Activated naive CD8-positive, alpha-beta T cell treated with anti-CD3 and anti-CD28 coated beads, Interleukin-2, amount 50 U/mL, for 24 hours (primary cell): ENCODE measurements at regions not wholly inside any gene's neighbourhood (a gene's known extent, or its start where the extent isn't known, plus 50 kb on each side); places are given as distances from the start of the nearest gene placed in this dataset.
"Not testable (repeated sequence)": the region's sequence is repeated elsewhere in the genome, so short reads cannot be mapped to it uniquely, and the experiment has no call there.

Experiments used
- ATAC-seq: fragments of 150-1000 bp; cut with Tn5 transposase; one replicate; pipeline ENCODE4 v1.10.0; 2021
- DNase-seq: peaks from one replicate; pipeline ENCODE4 v3.0.0; 2021
- H3K27ac Mint-ChIP-seq: one replicate; pipeline ENCODE4 v1.8.0; 2021; ENCODE audit warnings: mild to moderate bottlenecking, mixed read lengths
- H3K27me3 Mint-ChIP-seq: one replicate; pipeline ENCODE4 v1.8.0; 2021; ENCODE audit warnings: mixed read lengths
- H3K36me3 Mint-ChIP-seq: one replicate; pipeline ENCODE4 v1.8.0; 2021; ENCODE audit warnings: low read depth, mixed read lengths
- H3K4me1 Mint-ChIP-seq: one replicate; pipeline ENCODE4 v1.8.0; 2021; ENCODE audit warnings: mixed read lengths
- H3K4me3 Mint-ChIP-seq: one replicate; pipeline ENCODE4 v1.8.0; 2021; ENCODE audit warnings: mild to moderate bottlenecking, moderate library complexity, mixed read lengths
- H3K9me3 Mint-ChIP-seq: one replicate; pipeline ENCODE4 v1.8.0; 2021; ENCODE audit warnings: mixed read lengths

DNA sequence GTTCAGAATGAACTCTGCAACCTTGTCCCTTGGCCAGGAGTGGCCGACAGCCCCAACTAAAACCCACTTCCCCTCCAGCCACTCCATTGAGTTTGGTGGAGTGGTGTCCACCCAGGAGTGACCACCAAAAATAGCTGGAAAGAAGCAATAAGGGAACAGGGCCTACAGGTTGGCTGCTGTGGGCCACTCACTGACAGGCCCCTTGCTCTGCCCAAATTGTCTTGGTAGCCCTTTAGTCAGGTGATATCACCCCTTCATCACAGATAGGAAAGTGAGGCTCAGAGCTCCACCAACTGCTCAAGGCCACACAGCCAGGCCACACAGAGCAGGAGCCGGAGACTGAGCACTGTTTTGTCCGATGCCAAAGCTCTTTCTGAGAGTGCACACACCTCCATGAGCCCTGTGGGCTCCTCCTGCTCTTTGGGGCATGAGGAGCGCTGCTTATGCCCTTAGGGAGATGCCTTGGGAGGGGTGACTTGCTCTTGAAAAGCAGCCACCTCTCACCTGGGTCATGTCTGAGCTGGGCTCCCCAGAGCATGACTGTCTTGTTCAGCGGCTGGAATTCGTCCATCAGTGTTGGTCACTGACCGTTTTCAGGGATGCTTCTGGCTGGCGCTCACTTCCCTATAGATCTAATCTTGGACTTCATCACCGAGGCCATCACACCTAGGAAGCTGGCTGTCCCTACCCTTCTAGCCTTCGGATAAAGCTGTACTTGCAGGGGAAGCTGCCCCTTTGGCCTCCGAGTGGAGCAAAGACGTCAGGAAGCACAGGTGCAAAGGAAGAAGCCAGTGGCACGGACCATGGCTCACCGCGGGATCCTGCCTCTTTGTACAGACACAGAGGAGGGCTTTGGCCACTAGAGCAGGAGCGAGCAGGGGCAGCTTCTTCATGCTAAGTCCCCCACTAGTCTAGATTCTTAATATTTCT lies 186.0 kb upstream of the ZNF469 start:
- no peak overlapping the region for H3K27ac Mint-ChIP-seq
- H3K36me3 Mint-ChIP-seq: peaks cover 3% of the 10 kb centered on the region
- no peaks in the 10 kb centered on the region for H3K27me3 Mint-ChIP-seq
- H3K9me3 Mint-ChIP-seq: peaks cover 5% of the 10 kb centered on the region
- ATAC-seq (no peak), DNase-seq (no peak)
- no peak overlapping the region for H3K4me3 Mint-ChIP-seq
- H3K4me1 Mint-ChIP-seq: no peaks in the 10 kb centered on the region

GRCh38 chr16:88197481-88198456 lies 185.0 kb upstream of the ZNF469 start:
- ATAC-seq: no peak
- H3K27me3 Mint-ChIP-seq: no peaks in the 10 kb centered on the region

GRCh38 chr16:88198457-88199295 lies 184.1 kb upstream of the ZNF469 start:
- not testable (repeated sequence) for H3K4me1 Mint-ChIP-seq, H3K27ac Mint-ChIP-seq, ATAC-seq, H3K4me3 Mint-ChIP-seq, DNase-seq, H3K27me3 Mint-ChIP-seq, H3K9me3 Mint-ChIP-seq, H3K36me3 Mint-ChIP-seq

More at GRCh38 chr16:88197481-88198456, 185.0 kb upstream of the ZNF469 start:
- no peaks in the 10 kb centered on the region for H3K9me3 Mint-ChIP-seq
- no peak overlapping the region for H3K4me3 Mint-ChIP-seq
- no peaks in the 10 kb centered on the region for H3K4me1 Mint-ChIP-seq
- DNase-seq: no peak
- no peaks in the 10 kb centered on the region for H3K36me3 Mint-ChIP-seq
- H3K27ac Mint-ChIP-seq: no peak overlapping the region

DNA sequence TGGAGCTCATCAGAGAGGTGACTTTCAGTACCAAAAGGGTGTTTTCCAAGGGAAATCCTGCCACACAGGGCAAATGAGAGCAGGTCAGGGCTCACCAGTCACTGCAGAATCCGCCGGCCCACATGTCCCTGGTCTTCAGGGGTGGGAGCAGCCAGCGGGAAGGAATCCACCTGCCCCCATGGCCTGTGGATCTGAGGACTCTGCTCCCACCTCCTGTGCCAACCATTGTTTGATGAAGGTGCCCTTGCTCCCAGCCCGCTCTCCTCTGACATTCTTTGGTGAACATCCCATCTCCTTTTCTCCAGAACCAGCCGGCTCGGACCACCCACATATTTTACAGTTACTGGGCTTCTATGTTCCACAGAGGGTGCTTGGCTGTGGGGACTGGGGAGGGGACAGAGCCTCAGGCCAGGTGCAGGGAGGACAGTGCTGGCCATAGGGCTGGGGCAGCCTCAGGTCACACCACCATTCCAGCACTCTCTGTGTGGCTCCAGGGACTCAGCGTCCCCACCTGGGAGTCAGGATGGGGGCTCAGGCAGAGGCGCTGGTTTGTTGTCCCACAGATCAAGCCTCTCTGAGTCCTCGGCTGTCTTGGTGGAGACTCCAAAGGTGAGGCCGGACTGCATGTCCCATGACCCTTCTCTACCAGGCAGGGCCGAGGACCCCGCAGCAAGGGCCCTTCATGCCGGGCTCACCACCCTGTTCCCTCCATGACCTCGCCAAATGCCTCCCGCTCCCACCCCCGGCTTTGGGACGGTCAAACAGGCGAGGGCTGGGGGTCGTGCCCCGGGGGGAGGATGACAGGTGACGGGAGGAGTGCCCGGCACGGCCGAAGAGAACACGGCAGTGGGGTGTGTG lies 183.2 kb upstream of the ZNF469 start:
- H3K36me3 Mint-ChIP-seq, H3K4me3 Mint-ChIP-seq, ATAC-seq, H3K27ac Mint-ChIP-seq, H3K27me3 Mint-ChIP-seq, H3K9me3 Mint-ChIP-seq, DNase-seq, H3K4me1 Mint-ChIP-seq: not testable (repeated sequence)

- not testable (repeated sequence) for H3K27me3 Mint-ChIP-seq, H3K9me3 Mint-ChIP-seq
Observed at GRCh38 chr16:88200154-88200895, 182.4 kb upstream of the ZNF469 start.

DNA sequence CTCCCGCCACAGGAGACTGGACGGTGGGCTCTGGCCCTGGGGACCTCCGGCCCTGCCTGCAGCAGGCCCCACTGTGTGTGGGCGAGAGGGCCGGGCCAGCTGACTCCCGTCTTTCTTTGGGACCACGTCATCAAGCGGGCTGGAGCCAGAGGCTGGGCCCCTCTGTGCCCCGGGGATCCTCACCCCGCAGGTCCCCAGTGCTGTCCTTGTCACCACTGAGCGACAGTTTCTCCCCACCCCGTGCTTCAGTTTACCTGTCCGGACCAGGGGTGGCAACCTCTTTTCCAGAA lies 181.9 kb upstream of the ZNF469 start:
- Mint-ChIP-seq H3K9me3 (no peaks in the 10 kb centered on the region), H3K4me3 (no peak overlapping the region), H3K27me3 (peaks cover 3% of the 10 kb centered on the region), H3K27ac (no peak overlapping the region), H3K4me1 (no peaks in the 10 kb centered on the region), H3K36me3 (no peaks in the 10 kb centered on the region)
- no peak for ATAC-seq
- DNase-seq: no peak

More at GRCh38 chr16:88200154-88200895, 182.4 kb upstream of the ZNF469 start:
- DNase-seq, H3K4me3 Mint-ChIP-seq, H3K36me3 Mint-ChIP-seq, H3K27ac Mint-ChIP-seq, H3K4me1 Mint-ChIP-seq, ATAC-seq: not testable (repeated sequence)

DNA sequence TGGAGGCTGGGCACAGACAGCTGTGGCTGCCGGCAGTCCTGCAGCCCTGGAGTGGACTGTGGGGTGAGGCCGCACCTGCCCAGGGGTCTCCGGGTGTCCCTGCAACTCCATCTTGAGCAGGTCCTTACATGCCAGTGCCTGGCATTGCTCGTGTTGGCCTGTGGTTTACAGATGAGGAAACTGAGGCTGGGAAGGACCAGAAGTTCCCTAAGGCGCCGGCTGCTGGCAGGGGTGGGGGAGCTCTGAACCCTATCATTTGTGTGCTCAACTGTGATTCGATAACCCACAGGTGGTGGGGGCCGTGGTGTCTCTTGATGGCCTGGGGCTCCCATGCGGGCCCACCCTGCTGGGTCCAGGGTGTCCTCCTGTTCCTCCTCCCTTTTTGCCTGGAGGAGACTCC lies 181.1 kb upstream of the ZNF469 start:
- H3K4me3 Mint-ChIP-seq, H3K36me3 Mint-ChIP-seq, DNase-seq, H3K27ac Mint-ChIP-seq, ATAC-seq, H3K9me3 Mint-ChIP-seq, H3K4me1 Mint-ChIP-seq, H3K27me3 Mint-ChIP-seq: not testable (repeated sequence)

GRCh38 chr16:88202207-88202745 lies 180.5 kb upstream of the ZNF469 start:
- DNase-seq: no peak
- no peaks in the 10 kb centered on the region for H3K9me3 Mint-ChIP-seq
- no peak overlapping the region for H3K4me3 Mint-ChIP-seq
- no peak for ATAC-seq
- H3K4me1 Mint-ChIP-seq: no peaks in the 10 kb centered on the region
- H3K27ac Mint-ChIP-seq: no peak overlapping the region
- H3K27me3 Mint-ChIP-seq: peaks cover 3% of the 10 kb centered on the region
- no peaks in the 10 kb centered on the region for H3K36me3 Mint-ChIP-seq

- not testable (repeated sequence) for H3K27ac Mint-ChIP-seq, H3K9me3 Mint-ChIP-seq, H3K36me3 Mint-ChIP-seq, H3K4me1 Mint-ChIP-seq, ATAC-seq, H3K4me3 Mint-ChIP-seq, H3K27me3 Mint-ChIP-seq, DNase-seq
Observed at GRCh38 chr16:88202856-88203681, 179.7 kb upstream of the ZNF469 start.

DNA sequence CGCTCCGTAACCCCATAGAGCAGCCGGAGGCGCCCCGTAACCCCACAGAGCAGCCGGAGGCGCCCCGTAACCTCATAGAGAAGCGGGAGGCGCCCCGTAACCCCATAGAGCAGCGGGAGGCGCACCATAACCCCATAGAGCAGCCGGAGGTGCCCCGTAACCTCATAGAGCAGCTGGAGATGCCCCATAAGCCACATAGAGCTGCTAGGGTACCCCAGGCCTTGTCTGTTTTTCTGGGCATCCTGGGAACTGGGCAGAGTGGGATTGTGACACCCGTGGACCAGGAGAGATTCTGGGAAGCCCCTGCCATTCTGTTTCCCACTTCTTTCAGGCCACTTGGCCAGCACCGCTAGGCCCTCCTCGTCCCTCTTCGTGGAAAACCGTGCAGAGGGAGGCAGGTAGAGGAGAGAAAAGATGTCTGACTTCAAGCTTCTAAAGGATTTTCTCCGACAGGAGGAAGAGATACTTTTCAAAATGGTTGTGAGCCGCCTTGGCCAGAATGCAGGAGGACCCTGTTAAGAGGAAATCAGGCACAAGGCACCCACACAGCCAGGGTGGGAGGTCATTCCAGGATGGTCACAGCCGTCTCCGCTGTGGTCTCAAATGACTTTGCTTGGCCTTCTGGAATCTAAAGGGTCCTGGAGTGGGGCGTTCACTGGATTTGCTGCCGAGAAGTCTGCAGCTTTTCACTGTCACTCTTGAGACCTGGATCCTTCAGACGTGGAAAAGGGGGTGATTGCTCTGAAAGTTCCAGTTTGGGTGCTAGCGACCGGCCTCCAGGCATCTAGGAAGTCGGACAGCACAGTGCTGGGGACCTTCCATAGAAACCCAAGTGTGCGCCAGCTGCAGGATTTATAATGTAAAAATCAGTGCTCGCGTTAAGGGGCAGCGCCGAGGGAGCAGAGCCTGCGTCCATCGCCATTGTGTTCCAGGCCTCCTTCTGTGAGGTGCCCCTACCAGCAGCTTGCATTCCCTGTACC lies 178.3 kb upstream of the ZNF469 start:
- not testable (repeated sequence) for ATAC-seq, H3K4me1 Mint-ChIP-seq, H3K9me3 Mint-ChIP-seq, DNase-seq, H3K27ac Mint-ChIP-seq, H3K36me3 Mint-ChIP-seq, H3K4me3 Mint-ChIP-seq, H3K27me3 Mint-ChIP-seq

GRCh38 chr16:88205482-88205881 lies 177.3 kb upstream of the ZNF469 start:
- not testable (repeated sequence) for H3K4me1 Mint-ChIP-seq, H3K4me3 Mint-ChIP-seq, DNase-seq, H3K27me3 Mint-ChIP-seq, H3K9me3 Mint-ChIP-seq, H3K27ac Mint-ChIP-seq, H3K36me3 Mint-ChIP-seq, ATAC-seq
